HG03175 (cell line): ENCODE measurements at regions not wholly inside any gene's neighbourhood (a gene's known extent, or its start where the extent isn't known, plus 50 kb on each side); places are given as distances from the start of the nearest gene placed in this dataset.

ENCODE experiments used
- ATAC-seq: cut with Tn5 transposase; IDR thresholded peaks from one replicate; pipeline ENCODE4 v1.9.1; 2021; ENCODE audit warnings: mild to moderate bottlenecking, moderate library complexity; ENCODE audit not compliant: unreplicated experiment

DNA sequence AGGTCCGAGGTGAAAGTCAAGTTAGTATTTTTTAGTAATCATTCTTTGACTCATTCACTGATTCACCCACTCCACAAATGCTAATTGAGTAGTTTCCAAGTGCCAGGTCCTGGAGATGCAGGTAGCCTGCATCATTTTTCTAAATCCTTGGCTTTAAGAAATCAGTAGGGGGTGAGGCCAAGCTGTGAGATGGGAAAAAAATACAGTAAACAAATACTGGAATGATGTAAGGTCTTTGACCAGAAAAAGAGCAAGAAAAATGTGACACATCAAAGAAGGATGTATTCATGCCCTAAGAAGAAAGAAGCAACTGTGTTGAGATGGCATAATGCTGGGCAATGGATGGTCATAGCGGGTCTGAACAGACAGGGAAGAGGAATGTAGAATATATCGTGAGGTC is 1386.6 kb downstream of the PCDH7 start:
- ATAC-seq = no peak

DNA sequence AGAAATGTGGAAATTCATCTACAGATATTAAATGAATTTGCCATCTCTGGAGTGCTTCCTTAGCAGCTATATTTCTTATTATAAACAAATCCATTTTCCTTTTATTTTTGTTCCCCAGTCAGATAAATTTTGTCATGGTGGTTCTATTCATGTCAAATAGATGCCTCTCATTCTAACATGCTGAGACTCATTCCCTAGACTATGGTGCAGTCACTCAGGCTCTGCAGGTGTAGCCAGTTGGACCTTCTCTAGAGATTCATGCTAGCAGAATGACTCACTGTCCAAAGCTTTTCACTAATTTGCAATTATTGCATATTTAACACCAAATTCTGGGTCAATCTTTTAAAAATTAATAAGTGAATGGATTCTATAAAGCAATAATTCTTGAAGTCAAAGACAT is 1392.7 kb downstream of the PCDH7 start:
- ATAC-seq = no peak

DNA sequence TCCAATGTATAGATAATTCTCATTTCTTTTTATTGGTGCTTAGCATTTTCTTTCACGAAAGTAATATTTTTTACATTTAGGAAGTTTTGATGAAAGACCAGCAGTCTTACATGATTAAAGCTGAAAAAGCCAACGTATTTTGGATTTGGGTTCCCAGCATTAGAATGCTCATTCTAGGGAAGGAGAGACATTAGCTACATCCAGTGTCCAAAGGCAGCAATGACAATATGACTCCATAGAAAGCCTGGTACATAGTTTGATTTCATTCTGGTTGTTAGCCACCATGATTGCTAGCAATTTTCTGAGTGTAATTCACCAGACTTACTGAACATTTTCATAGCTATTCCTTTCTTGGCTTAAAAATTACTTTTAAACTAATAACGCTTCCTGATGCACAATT is 1397.5 kb downstream of the PCDH7 start:
- no peak for ATAC-seq

DNA sequence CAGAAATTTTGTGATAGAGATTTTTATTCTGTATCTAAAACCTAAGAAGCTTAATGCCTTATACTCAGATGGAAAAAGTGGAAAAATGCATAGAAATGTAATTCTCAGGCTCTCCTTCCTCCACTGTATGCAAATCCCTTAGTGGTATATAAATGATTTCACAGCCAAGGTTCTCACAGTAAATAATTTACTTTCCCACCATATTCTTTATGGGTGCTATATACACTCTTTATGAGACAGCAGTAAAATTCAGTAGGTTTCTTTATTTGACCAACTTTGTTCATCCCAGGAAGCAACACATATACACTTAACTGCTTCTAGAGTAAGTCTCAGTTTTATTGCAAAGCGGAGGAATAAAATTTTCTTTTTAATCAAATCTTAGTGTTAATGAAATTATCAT is 1399.7 kb downstream of the PCDH7 start:
- no peak for ATAC-seq

DNA sequence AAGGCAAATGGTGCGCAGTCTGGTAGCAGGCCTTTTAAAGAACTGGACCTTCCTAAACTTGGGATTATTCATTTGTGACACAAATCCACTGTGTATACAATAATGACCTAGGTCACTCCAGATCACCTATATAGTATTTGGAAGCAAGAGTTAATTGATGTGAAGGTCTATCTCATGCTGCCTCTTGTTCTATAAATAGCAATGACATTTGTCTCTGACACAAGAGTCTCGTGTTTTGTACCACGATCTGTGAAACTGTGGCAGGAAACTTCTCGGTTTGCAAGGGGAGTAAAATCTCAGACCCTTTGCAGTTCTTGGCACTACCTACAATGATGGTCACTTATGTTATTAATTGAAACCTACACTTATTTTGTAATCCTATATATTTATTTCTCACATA is 1408.4 kb downstream of the PCDH7 start:
- ATAC-seq = no peak

DNA sequence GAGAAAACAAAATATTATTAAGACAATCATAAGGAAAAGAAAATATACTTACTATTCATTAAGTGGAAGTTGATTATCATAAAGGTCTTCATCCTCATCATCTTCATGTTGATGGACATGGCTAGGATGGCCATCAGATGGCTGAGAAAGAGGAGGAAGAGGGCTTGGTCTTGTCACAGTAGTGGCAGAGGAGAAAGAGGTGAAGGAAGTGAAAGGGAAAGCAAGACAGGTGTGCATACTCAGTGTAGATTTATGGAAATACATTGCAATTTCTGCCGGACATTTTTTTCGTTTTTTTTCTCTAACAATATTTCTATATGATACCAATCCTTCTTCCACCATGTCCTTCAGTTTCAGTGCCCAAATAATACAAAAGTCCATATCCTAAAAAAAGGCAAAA is 1409.8 kb downstream of the PCDH7 start:
- no peak for ATAC-seq

DNA sequence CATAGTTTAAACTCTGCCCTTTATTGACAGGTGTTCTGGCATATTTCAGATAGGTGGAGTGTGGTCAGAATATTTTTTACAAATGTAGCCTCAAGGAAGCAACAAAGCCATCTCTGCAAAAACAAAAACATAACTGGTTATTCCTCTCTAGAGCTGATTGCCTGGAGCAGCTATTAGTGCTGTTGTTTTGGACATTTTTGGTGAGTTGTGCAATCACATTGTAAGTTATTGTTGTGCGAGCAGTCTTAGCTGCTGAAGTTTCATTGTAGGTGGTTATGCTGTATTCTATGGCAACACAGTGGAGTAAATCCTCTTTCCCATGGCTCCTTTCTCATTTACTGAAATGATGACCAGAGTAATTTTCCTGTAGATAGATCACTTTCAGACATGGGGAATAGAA is 1413.0 kb downstream of the PCDH7 start:
- ATAC-seq = no peak

DNA sequence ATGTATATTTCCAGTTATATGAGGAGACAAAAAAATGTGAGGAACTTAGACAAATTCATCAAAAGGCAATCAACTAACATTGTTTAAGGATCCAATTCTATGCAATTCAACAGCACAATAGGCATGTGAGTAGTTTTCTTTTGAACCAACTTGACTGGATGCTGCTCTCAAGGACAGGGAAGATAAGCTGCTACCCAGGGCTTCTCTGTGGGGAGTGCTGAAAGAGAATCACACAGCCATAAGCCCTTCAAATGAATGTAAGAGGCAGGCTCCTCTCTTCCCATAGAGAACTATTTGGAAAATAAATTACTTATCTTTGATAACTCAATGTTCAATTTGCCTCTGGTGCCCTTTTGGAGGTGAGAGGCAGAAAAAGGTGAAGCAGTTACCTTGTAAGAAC is 1413.6 kb downstream of the PCDH7 start:
- no peak for ATAC-seq

DNA sequence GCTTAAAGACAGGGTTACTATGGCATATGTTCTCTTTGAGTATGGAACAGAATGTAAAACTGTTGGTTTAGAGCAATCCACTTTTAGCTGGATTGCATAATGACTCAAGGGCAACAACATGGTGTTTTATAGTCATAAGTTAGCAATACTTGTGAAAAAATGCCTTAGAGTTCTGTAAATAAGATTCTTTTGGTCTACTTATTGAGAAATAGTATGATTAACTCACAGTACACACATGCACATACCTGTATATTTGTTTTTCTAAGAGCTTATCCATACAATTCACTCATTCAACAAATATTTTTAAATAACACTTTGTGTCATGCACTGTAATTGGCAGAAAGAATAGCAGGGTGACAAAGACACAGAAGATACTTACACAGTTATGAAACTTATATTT is 1415.5 kb downstream of the PCDH7 start:
- no peak for ATAC-seq

DNA sequence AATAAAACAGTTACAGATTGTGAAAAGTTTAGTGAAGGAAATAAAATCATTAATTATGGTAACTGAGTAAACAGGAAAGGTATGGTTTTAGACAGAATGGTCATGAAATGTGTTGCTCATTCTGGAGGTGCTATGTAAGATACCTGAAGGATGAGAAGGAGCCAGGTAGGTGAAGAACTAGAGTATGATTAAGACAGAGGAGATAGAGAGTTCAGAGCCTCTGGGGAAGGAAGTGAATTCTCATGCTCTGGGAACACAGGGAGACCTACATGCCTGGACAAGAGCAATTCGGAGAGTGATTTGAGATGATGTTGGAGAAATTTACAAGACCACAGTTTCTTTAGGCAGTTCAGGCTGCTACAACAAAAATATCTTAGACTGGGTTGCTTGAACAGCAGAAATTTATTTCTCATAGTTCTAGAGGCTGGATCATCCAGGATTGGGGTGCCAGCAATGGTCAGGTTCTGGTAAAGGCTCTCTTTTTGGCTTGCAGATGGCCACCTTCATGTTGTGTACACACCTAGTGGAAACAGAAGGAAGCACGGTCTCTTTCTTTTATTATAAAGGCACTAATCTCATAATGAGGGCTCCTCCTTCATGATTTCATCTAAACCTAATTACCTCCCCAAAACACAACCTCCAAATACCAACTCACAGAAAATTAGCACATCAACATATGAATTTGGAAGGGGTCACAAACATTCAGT is 1416.1 kb downstream of the PCDH7 start:
- no peak for ATAC-seq

DNA sequence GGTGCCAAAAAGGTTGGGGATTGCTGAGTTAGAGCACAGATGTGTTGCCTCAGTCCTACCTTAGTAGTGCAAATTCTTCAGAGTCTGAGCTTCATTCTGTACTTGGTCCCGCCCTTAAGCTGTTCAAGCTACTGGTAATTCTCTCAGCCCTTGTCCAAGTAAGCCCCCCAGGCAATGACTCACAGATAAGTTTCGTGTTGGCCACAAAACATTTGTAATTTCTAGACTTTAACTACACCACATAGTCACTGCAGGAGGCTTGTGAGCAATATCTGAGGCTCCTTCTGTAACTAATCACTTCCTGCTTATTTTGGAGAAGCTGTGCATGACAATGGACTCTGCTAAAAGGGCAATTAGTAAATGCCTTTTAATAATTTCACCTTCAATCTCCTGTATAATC is 1420.5 kb downstream of the PCDH7 start:
- ATAC-seq = no peak

DNA sequence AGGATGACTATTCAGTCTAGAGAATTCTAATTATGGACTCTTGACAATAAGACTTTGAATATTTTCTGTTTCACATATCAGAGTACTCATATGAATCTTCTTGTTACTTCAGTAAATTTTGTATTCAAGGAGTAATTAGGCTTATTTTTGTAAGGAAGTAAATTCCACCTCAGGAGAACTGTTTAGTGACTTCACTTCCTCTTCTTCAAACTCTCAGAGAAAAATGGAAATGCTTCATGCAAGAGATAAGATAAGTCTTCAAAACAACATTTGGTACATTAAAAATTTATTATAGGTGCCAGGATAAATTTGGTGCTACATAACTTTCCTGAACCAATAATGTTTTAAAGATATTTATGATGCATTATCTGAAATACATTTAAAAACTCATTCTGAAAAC is 1421.9 kb downstream of the PCDH7 start:
- no peak for ATAC-seq

DNA sequence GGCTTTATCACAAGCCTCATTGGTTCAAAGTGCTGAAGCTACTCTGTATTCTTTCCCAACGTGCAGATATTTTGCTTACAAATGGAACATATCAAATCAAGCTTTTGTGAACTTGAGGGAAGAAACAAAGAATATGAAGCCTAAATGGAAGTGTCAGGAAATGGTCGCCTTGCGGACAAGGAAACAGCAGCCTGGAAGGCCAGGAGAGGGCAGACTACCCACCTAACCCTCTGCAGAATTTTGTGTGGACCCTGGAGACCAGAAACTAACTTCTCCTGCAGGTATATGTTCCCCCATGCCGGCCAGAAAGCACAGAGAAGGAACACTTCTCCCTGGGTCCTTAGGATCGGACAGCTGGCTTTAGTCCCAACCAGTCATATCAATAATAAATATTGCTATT is 1425.8 kb downstream of the PCDH7 start:
- no peak for ATAC-seq

DNA sequence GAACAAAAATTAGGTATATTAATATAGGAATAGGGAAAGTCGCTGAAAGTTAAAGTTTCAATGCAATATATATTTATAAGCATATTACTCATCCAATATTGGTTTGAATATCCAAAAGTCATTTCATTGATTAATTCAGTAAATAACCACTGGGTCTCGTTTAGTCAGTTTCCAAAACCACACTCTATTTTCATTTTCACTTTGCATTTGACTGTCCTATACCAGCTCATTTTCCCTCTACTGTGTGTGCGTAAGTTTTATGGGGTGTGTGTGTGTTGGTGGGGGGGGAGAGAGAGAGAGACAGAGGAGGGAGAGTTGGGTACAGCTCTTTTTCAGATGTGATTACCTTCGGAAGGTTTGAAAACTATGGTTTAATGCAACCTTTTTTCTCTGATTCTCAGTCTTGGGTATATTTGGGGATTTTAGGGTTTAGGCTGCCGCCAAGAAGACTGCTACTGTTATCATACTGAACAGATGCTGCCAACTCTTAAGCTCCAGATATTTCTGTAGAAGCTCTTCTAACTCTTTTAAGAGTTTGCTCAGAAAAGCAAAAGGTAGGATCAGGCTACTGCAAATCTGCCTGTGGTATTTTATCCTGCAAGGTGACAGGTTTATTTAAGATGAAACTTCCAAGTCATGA is 1427.4 kb downstream of the PCDH7 start:
- no peak for ATAC-seq

DNA sequence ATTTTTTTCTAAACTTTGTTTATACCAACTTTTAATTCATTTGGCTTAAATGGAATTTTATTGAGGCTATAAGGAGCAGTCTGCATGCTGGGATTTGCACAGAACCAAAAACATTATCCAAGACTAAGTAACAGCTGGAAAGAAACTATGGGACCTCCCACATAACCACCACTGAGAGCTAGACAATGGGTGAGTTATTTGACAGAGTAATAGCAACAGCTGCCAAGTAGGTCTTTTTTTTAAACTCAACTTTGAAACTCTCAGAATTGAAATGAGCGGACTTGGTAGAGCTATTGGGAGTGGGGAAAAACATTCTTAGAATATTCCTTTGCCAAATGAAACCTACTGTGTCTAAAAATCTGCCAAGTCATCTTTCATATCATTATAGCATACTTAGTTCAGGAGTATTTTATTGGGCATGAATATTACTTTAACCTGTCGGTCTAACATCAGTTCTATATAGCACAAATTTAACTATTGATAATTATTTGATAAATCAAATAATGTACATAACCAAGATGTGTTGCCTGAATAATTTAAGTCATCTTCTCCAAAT is 1428.0 kb downstream of the PCDH7 start:
- ATAC-seq = no peak

DNA sequence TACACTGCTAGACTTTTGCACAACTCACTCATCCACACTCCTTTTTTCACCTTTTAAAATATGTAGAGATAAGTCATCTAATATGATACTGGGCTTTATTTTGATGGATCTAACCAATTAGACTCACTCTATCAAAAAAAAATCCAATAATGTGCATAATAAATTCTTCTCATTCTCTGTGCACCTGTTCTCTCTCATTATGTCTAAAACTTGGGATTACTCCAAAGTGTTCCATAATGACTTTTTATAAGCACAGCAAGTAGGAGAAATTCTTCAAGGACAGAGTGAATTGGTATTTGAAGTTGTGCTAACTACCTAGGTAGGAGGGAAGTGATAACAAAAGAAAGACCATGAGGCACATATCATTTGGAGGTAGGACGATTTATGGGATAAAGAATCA is 1438.8 kb downstream of the PCDH7 start:
- ATAC-seq = no peak

DNA sequence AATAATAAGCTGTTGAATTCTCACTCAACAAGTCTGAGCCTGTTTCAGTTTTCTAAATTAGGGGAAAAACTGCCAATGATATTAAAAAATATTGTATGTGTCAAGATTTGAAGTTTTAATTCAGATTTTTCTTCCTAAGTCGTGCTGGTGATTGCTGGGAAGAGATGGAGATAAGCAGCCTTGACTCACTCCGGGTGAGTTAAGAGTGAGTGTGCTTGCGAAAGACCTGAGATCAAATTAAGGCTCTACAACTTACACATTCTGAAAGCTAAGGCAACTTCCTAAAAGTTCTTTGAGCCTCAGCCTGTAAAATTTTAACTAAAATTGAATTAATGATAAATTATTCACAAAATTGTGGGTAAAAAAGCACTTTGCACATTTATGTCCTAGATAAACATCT is 1441.2 kb downstream of the PCDH7 start:
- ATAC-seq = no peak

DNA sequence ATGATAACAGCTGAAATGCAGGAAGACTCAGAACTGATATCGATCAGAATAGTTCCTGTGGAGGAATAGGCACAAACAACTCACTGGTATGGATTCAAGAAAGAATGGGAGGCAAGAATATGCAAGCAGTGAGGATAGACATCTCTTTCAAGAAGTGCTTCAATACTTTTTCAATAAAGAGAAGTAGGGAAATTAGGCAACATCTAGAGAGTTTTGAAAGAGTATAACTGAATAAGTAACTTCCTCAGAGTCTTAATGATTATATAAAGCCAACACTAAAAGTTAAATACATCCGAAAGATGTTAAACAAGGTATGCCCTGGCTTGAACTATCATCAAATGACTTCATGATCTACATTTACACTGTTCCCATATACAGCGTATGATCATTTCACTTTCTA is 1443.0 kb downstream of the PCDH7 start:
- ATAC-seq = no peak

DNA sequence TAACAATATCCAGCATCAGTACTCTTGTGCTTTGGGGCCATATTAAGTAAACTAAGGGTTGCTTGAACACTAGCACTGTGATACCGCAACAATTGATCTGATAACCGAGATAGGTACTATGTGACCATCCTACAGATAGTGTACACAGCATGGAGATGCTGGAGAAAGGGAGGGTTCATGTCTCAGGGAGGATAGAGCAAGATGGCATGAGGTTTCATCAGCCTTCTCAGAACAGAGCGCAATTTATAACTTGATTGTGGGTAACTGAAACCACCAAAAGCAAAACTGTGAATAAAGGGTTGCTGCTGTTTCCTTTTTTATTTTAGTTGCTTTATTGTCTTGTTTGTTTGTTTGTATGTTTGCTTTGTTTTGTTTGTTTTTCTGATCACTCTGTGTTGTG is 1449.7 kb downstream of the PCDH7 start:
- no peak for ATAC-seq

DNA sequence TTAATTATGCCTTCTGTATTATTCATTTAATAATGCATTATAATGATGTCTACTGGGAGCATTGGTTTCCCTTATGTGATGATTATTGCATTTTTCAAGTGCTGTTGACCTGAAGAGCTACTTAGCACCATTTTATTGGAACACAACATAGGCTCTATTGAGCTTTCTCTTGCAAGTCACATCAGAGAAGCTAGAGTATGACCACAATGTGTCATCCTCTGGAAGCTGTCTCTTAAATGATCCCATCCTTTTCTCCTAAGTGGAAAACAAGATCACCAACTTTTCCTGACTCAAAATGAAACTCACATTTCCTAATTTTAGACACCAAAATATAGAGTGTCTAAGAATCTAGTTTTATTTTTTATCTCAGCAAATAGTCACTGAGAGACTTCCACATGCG is 1451.9 kb downstream of the PCDH7 start:
- ATAC-seq = no peak

DNA sequence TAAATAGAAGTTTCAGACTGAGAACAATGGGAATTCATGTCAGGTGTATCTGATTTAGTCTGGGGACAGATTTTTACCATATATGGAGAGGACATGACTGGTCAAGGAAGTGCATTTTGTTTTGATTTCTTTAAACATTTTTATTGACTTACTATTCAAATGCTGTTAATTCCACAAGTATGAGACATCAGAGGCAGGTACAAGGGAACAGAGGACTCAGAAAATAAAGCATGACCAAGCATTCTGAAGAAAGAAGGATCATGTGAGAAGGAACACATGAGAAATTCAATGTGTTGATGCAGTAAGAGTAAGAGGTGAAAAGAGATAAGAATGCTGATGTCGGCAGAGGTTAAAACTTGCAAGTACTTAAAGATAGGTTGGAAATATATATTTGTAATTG is 1452.6 kb downstream of the PCDH7 start:
- no peak for ATAC-seq

DNA sequence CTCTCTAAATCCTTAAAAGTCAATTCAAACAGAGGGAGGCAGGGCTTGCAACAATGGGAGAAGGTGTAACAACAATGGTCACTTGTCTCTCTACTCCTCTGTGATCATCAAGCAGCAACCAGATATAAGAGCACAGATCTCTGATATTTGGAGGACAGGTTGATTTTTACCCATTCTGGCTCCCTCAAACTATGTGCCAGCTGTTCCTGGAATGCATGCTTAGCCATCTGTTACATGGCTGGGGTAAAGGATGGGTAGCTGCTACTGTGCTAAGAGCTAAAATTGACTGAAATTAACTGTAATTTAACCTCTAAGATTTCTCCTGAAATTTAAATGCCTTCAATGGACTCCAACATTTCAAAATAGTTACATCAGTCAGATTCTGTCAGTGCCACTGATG is 1459.9 kb downstream of the PCDH7 start:
- ATAC-seq = no peak

DNA sequence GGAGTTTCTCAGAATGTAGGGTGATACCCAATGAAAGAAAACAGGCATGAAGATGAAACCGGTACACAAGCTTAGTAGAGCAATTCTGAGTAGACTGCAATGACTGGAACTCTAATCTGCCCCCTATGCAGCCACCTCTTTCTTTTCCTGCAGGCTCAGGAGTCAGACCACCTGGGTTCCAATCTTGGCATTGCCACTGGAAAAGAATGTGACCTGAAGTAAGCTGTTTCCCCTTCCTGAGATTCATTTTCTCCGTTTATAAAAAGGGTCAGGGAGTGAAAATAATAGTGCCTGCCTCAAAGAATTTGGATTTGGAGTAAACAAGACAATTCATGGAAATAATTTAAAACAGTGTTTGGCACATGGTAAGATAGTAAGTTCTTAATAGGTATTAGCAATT is 1464.0 kb downstream of the PCDH7 start:
- no peak for ATAC-seq
